ENCODE measurements at regions not wholly inside any gene's neighbourhood (a gene's known extent, or its start where the extent isn't known, plus 50 kb on each side); places are given as distances from the start of the nearest gene placed in this dataset.
"Not testable (repeated sequence)": the region's sequence is repeated elsewhere in the genome, so short reads cannot be mapped to it uniquely, and the experiment has no call there.

DNA sequence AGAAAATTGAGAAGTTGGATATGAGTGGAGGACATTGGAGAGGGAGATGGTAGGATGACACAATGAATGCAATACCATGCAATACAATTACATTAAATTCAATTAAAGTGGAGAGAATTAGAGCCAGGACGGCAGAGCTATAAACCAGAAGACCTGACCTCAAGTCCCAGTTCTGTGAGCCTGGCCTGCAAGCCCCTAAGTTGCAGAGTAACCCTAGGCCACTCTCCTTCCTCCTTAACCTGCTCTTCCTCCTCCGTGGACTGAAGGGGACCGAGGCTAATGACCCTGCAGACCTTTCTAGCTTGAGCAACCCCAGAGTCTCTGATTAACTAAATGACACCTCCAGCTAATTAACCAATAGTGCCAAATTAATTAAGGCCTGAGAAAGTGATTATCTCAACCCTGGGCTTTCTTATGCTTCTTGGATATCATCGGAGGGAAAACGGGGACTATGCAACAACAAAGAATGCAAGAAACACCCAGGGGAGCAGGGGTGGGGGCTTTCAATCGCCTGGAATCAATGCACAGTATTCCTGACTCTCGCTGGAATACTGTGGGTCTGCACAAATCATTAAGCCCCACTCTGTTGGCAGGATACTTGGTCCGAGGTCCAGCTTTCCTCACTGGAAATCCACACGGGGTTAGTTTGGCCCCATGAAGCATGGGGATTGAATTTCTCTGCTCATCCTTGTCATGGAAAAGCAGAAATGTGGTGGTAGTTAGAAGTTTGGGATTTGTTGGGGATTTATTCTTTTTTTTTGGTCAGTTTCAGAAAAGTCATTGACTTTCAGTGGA is 548.3 kb downstream of the MN1 start:
- no peak overlapping the region for H3K9ac ChIP-seq (ENCODE audit: low read depth, low read length)
- H3K9me3 ChIP-seq (ENCODE audit: control insufficient read depth, insufficient read depth, low read length): no peaks in the 10 kb centered on the region; the same call in 1 of the 2 replicates
- no peaks in the 10 kb centered on the region for H3K36me3 ChIP-seq (ENCODE audit: insufficient read depth, low read length)
- H3K4me1 ChIP-seq (ENCODE audit: insufficient read depth, low read length): no peaks in the 10 kb centered on the region

DNA sequence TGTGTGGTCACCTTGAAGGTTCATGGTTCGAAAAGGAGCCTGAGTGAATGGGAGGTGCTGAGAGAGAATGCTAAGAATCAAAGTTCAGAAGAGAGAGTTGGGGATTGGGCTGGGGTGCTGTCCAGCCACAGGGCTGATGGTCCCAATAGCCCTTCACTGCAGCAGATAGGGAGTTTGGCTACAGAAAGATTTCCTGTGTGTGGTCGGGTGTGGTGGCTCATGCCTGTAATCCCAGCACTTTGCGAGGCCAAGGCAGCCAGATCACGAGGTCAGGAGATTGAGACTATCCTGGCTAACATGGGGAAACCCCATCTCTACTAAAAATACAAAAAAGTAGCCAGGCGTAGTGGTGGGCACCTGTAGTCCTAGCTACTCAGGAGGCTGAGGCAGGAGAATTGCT is 547.5 kb downstream of the MN1 start:
- H3K4me1 ChIP-seq (ENCODE audit: insufficient read depth, low read length); H3K9me3 ChIP-seq (ENCODE audit: control insufficient read depth, insufficient read depth, low read length); H3K36me3 ChIP-seq (ENCODE audit: insufficient read depth, low read length); H3K9ac ChIP-seq (ENCODE audit: low read depth, low read length): not testable (repeated sequence)

DNA sequence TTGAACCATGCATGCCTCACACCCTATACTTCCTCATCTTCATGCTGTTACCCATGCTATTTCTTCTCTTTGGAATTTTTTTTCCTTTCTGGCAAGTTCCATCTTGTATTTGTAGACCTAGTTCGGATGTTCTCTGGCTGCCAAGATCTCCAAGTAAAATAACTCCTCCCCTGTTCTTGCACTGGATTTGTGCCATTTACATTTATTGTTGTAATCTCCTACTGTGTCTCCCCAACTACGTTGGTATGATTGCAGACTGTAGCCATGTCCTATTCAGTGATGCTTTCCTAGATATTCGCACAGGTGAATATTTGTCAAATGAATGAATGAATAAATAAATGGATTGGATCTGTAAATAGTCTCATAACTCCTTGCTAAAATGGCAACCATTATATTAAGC is 546.0 kb downstream of the MN1 start:
- H3K36me3 ChIP-seq (ENCODE audit: insufficient read depth, low read length): no peaks in the 10 kb centered on the region
- H3K4me1 ChIP-seq (ENCODE audit: insufficient read depth, low read length): peaks cover 12% of the 10 kb centered on the region
- no peaks in the 10 kb centered on the region; the same call in 1 of the 2 replicates for H3K9me3 ChIP-seq (ENCODE audit: control insufficient read depth, insufficient read depth, low read length)
- no peak overlapping the region for H3K9ac ChIP-seq (ENCODE audit: low read depth, low read length)

GRCh38 chr22:27257987-27258386 is 543.6 kb downstream of the MN1 start:
- H3K9me3 ChIP-seq (ENCODE audit: control insufficient read depth, insufficient read depth, low read length): no peaks in the 10 kb centered on the region; the same call in 1 of the 2 replicates
- peaks cover 18% of the 10 kb centered on the region for H3K4me1 ChIP-seq (ENCODE audit: insufficient read depth, low read length)
- H3K9ac ChIP-seq (ENCODE audit: low read depth, low read length): no peak overlapping the region
- H3K36me3 ChIP-seq (ENCODE audit: insufficient read depth, low read length): no peaks in the 10 kb centered on the region

- H3K9ac ChIP-seq (ENCODE audit: low read depth, low read length): no peak overlapping the region
- peaks cover 18% of the 10 kb centered on the region for H3K4me1 ChIP-seq (ENCODE audit: insufficient read depth, low read length)
- no peaks in the 10 kb centered on the region; the same call in 1 of the 2 replicates for H3K9me3 ChIP-seq (ENCODE audit: control insufficient read depth, insufficient read depth, low read length)
- H3K36me3 ChIP-seq (ENCODE audit: insufficient read depth, low read length): no peaks in the 10 kb centered on the region
These were observed 542.9 kb downstream of the MN1 start for GRCh38 chr22:27258616-27259172.

- Histone ChIP-seq H3K36me3 (ENCODE audit: insufficient read depth, low read length) (no peaks in the 10 kb centered on the region), H3K4me1 (ENCODE audit: insufficient read depth, low read length) (peaks cover 18% of the 10 kb centered on the region), H3K9me3 (ENCODE audit: control insufficient read depth, insufficient read depth, low read length) (no peaks in the 10 kb centered on the region; the same call in 1 of the 2 replicates), H3K9ac (ENCODE audit: low read depth, low read length) (no peak overlapping the region)
These were observed 542.1 kb downstream of the MN1 start for GRCh38 chr22:27259433-27259832.

DNA sequence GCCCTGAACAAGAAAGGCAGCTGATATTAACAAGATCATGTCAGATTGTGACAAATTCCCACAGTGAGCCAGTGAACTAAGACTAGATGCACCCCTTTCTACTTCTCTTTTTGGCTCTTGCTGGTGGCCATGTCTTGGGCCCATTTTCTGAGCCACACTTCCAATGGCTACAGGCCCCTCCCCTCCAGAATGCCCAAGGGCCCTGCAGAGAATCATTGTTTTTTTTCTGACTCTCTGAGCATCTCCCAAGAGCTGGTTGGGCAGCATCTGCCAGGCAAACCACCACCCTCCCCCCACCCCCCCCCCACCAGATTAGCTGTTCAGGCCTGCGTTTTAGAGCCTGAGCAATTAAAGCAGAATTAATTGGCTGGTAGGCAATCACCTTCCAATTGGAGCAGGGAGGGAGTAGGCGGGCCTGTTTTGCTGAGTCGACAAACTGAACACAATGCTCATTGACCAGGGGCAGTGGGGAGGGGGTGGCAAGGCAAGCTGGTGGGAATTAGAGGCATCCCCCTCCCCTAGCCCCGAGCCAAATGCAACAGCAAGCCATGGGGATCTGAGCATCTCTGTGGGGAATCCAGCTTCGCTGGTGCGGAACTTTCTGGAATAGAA is 541.4 kb downstream of the MN1 start:
- no peaks in the 10 kb centered on the region for H3K9me3 ChIP-seq (ENCODE audit: control insufficient read depth, insufficient read depth, low read length)
- no peak overlapping the region for H3K9ac ChIP-seq (ENCODE audit: low read depth, low read length)
- H3K4me1 ChIP-seq (ENCODE audit: insufficient read depth, low read length): peaks cover 18% of the 10 kb centered on the region
- H3K36me3 ChIP-seq (ENCODE audit: insufficient read depth, low read length): no peaks in the 10 kb centered on the region

DNA sequence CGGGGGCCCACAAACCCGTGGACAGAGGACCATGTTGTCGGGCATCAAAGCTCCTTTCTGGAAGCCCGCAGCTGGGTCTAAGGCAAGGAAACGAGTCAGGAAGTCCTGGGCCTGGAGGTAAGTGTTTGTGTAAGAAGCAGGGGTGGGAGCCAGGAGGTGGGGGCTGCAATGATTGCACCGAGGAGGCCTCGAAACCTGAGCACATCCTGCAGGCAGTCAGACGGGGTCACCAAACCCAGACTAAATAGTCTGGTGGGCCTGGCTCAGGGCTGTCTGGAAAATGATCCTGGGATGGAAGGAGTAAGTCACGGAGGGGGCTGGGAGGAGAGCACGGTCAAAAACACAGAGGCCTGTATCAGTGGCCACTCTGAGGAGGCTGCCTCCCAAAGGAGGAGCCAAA is 539.2 kb downstream of the MN1 start:
- no peak overlapping the region for H3K9ac ChIP-seq (ENCODE audit: low read depth, low read length)
- no peaks in the 10 kb centered on the region for H3K9me3 ChIP-seq (ENCODE audit: control insufficient read depth, insufficient read depth, low read length)
- peaks cover 18% of the 10 kb centered on the region for H3K4me1 ChIP-seq (ENCODE audit: insufficient read depth, low read length)
- H3K36me3 ChIP-seq (ENCODE audit: insufficient read depth, low read length): no peaks in the 10 kb centered on the region

GRCh38 chr22:27264184-27264583 is 537.4 kb downstream of the MN1 start:
- peaks cover 12% of the 10 kb centered on the region for H3K4me1 ChIP-seq (ENCODE audit: insufficient read depth, low read length)
- H3K9me3 ChIP-seq (ENCODE audit: control insufficient read depth, insufficient read depth, low read length): no peaks in the 10 kb centered on the region
- no peaks in the 10 kb centered on the region for H3K36me3 ChIP-seq (ENCODE audit: insufficient read depth, low read length)
- no peak overlapping the region for H3K9ac ChIP-seq (ENCODE audit: low read depth, low read length)

- Histone ChIP-seq H3K36me3 (ENCODE audit: insufficient read depth, low read length) (no peaks in the 10 kb centered on the region), H3K4me1 (ENCODE audit: insufficient read depth, low read length) (peaks cover 6% of the 10 kb centered on the region; the same call in 1 of the 2 replicates), H3K9ac (ENCODE audit: low read depth, low read length) (no peak overlapping the region), H3K9me3 (ENCODE audit: control insufficient read depth, insufficient read depth, low read length) (no peaks in the 10 kb centered on the region)
These were observed 534.4 kb downstream of the MN1 start for GRCh38 chr22:27267145-27267544.

DNA sequence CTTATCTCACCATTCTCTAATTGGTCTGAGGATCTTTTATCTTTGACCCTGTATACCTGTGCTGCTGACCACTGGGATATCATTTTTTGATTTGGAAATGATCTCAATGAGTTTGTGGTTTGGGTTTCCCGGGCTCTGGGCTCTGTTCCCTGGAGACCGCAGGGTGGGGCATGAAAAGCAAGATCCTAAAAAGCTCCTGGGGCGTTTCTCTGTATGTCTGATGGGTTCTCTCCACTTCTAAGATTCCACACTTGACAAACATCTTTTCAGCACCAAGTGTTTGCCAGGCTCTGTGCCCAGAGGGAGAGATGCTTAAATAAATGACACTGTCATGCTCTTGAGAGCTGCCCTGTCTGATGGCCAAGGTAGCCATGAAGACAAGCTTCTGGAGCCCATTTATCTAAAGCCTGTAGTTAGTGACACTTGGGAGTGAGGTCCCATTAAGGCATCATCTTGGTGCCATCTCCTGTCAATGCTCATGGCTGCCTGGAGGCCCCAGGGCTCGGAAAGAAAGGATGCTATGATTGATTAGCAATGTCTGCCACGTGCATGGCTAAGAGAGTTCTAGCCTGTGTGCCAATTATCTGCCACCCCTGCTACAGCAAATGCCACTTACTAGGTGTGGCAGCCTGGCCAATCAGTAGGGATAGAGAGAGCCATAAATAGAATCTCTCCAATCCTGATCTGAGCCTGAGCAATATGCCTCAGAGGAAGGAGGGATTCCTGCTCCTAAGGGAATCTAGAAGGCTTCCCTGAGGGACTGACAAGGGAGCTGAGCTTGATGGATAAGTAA is 531.6 kb downstream of the MN1 start:
- Histone ChIP-seq H3K4me1 (ENCODE audit: insufficient read depth, low read length) (no peaks in the 10 kb centered on the region), H3K9ac (ENCODE audit: low read depth, low read length) (no peak overlapping the region), H3K36me3 (ENCODE audit: insufficient read depth, low read length) (no peaks in the 10 kb centered on the region), H3K9me3 (ENCODE audit: control insufficient read depth, insufficient read depth, low read length) (no peaks in the 10 kb centered on the region)

GRCh38 chr22:27270818-27271510 is 530.6 kb downstream of the MN1 start:
- Histone ChIP-seq H3K9ac (ENCODE audit: low read depth, low read length) (no peak overlapping the region), H3K36me3 (ENCODE audit: insufficient read depth, low read length) (no peaks in the 10 kb centered on the region), H3K4me1 (ENCODE audit: insufficient read depth, low read length) (no peaks in the 10 kb centered on the region), H3K9me3 (ENCODE audit: control insufficient read depth, insufficient read depth, low read length) (no peaks in the 10 kb centered on the region)

- Histone ChIP-seq H3K4me1 (ENCODE audit: insufficient read depth, low read length) (no peaks in the 10 kb centered on the region), H3K9ac (ENCODE audit: low read depth, low read length) (no peak overlapping the region), H3K36me3 (ENCODE audit: insufficient read depth, low read length) (no peaks in the 10 kb centered on the region), H3K9me3 (ENCODE audit: control insufficient read depth, insufficient read depth, low read length) (peaks cover 6% of the 10 kb centered on the region; the same call in 1 of the 2 replicates)
These were observed 528.1 kb downstream of the MN1 start for GRCh38 chr22:27273436-27273835.

- Histone ChIP-seq H3K9ac (ENCODE audit: low read depth, low read length) (no peak overlapping the region; the same call in 1 of the 2 replicates), H3K4me1 (ENCODE audit: insufficient read depth, low read length) (no peaks in the 10 kb centered on the region), H3K36me3 (ENCODE audit: insufficient read depth, low read length) (no peaks in the 10 kb centered on the region), H3K9me3 (ENCODE audit: control insufficient read depth, insufficient read depth, low read length) (peaks cover 6% of the 10 kb centered on the region; the same call in 1 of the 2 replicates)
These were observed 527.7 kb downstream of the MN1 start for GRCh38 chr22:27273853-27274252.
